HEK293 (cell line): ENCODE measurements at regions not wholly inside any gene's neighbourhood (a gene's known extent, or its start where the extent isn't known, plus 50 kb on each side); places are given as distances from the start of the nearest gene placed in this dataset.

Source experiments
- CTCF ChIA-PET: fragments of 350-600 bp; formaldehyde crosslinking; extraction: SDS; loops from one replicate; lab custom pipeline; 2021; ENCODE audit warnings: antibody characterized with exemption; lab: Yijun Ruan, JAX
- POLR2A ChIA-PET: fragments of 300-600 bp; formaldehyde crosslinking; extraction: SDS; loops from one replicate; lab custom pipeline; 2020; ENCODE audit warnings: antibody characterized with exemption, inconsistent platforms; lab: Yijun Ruan, JAX
- H3K27ac ChIP-seq: fragments of 200-500 bp; sonication (Bioruptor generic); 2 replicates; pipeline ENCODE4 v1.5.1; 2014; ENCODE audit warnings: low read depth, low read length, control low read depth, inconsistent platforms; ENCODE audit errors: extremely low read depth
- H3K36me3 ChIP-seq, 2 experiments: fragments of 200-500 bp in 1 of 2; sonication (Bioruptor generic) in 1 of 2; 1 replicate in 1 of 2; 2 replicates in 1 of 2; pipeline ENCODE4 v1.5.1; 2014 to 2017; ENCODE audit warnings: inconsistent platforms in 2 of 2, low read length in 2 of 2; ENCODE audit not compliant: control insufficient read depth in 2 of 2, insufficient read depth in 1 of 2
- H3K4me1 ChIP-seq: fragments of 200-500 bp; sonication (Bioruptor generic); 2 replicates; pipeline ENCODE4 v1.5.1; 2014; ENCODE audit warnings: mild to moderate bottlenecking, low read length, inconsistent platforms; ENCODE audit not compliant: control insufficient read depth, insufficient read depth
- H3K4me3 ChIP-seq: 2 replicates; pipeline ENCODE4 v1.5.1; 2011; ENCODE audit warnings: low read depth, mild to moderate bottlenecking, control low read depth, low read length, moderate library complexity
- H3K9me3 ChIP-seq: fragments of 200-500 bp; sonication (Bioruptor generic); 2 replicates; pipeline ENCODE4 v1.5.1; 2014; ENCODE audit warnings: low read depth, low read length, inconsistent platforms; ENCODE audit not compliant: control insufficient read depth, insufficient read depth
- GFI1B ChIP-seq: fragments of 450-650 bp; formaldehyde crosslinking; IDR thresholded peaks from 2 replicates; pipeline ENCODE4 v1.5.1; 2016; ENCODE audit warnings: missing biosample characterization, missing genetic modification characterization
- GLI2 ChIP-seq: fragments of 450-650 bp; formaldehyde crosslinking; IDR thresholded peaks from 2 replicates; pipeline ENCODE4; 2017; ENCODE audit warnings: missing biosample characterization, missing genetic modification characterization, low read depth, borderline replicate concordance
- KLF10 ChIP-seq: fragments of 450-650 bp; IDR thresholded peaks from 2 replicates; pipeline ENCODE4 v1.5.1; 2018; ENCODE audit warnings: missing biosample characterization, mild to moderate bottlenecking, missing genetic modification characterization
- OVOL3 ChIP-seq: fragments of 450-650 bp; formaldehyde crosslinking; IDR thresholded peaks from 2 replicates; pipeline ENCODE4 v1.5.1; 2016; ENCODE audit warnings: missing biosample characterization, missing genetic modification characterization
- REPIN1 ChIP-seq: fragments of 450-650 bp; formaldehyde crosslinking; IDR thresholded peaks from 2 replicates; pipeline ENCODE4 v1.5.1; 2017; ENCODE audit warnings: missing biosample characterization, missing genetic modification characterization, low read depth
- SCRT2 ChIP-seq: fragments of 450-650 bp; formaldehyde crosslinking; IDR thresholded peaks from 2 replicates; pipeline ENCODE4 v1.5.1; 2016; ENCODE audit warnings: missing biosample characterization, missing genetic modification characterization
- SETDB1 ChIP-seq: IDR thresholded peaks from one replicate; pipeline ENCODE4 v1.6.1; 2017; ENCODE audit warnings: mild to moderate bottlenecking, low read length, moderate library complexity, mixed read lengths; ENCODE audit not compliant: insufficient read length
- YY1 ChIP-seq: fragments of 450-650 bp; formaldehyde crosslinking; IDR thresholded peaks from 2 replicates; pipeline ENCODE4 v1.5.1; 2018; ENCODE audit warnings: missing biosample characterization, missing genetic modification characterization
- ZIC2 ChIP-seq: fragments of 450-650 bp; formaldehyde crosslinking; IDR thresholded peaks from 2 replicates; pipeline ENCODE4 v1.5.1; 2016; ENCODE audit warnings: missing biosample characterization, missing genetic modification characterization
- ZNF138 ChIP-seq: fragments of 450-650 bp; formaldehyde crosslinking; IDR thresholded peaks from 2 replicates; pipeline ENCODE4 v1.5.1; 2016; ENCODE audit warnings: missing biosample characterization, missing genetic modification characterization, borderline replicate concordance
- ZNF174 ChIP-seq: fragments of 450-650 bp; formaldehyde crosslinking; IDR thresholded peaks from 2 replicates; pipeline ENCODE4 v1.5.0; 2017; ENCODE audit warnings: missing biosample characterization, mild to moderate bottlenecking, missing genetic modification characterization
- ZNF2 ChIP-seq: fragments of 450-650 bp; formaldehyde crosslinking; IDR thresholded peaks from 2 replicates; pipeline ENCODE4 v1.5.1; 2016; ENCODE audit warnings: missing biosample characterization, missing genetic modification characterization
- ZNF202 ChIP-seq: fragments of 450-650 bp; formaldehyde crosslinking; IDR thresholded peaks from 2 replicates; pipeline ENCODE4 v1.5.1; 2016; ENCODE audit warnings: missing biosample characterization, missing genetic modification characterization, borderline replicate concordance
- ZNF214 ChIP-seq: fragments of 450-650 bp; formaldehyde crosslinking; IDR thresholded peaks from 2 replicates; pipeline ENCODE4 v1.5.1; 2017; ENCODE audit warnings: missing biosample characterization, mild to moderate bottlenecking, missing genetic modification characterization, borderline replicate concordance
- ZNF221 ChIP-seq: fragments of 450-650 bp; formaldehyde crosslinking; IDR thresholded peaks from 2 replicates; pipeline ENCODE4 v1.5.1; 2017; ENCODE audit warnings: missing biosample characterization, missing genetic modification characterization, borderline replicate concordance
- ZNF23 ChIP-seq: fragments of 450-650 bp; formaldehyde crosslinking; IDR thresholded peaks from 2 replicates; pipeline ENCODE4 v1.5.1; 2016; ENCODE audit warnings: missing biosample characterization, missing genetic modification characterization, borderline replicate concordance
- ZNF239 ChIP-seq: fragments of 450-650 bp; formaldehyde crosslinking; IDR thresholded peaks from 2 replicates; pipeline ENCODE4 v1.5.1; 2016; ENCODE audit warnings: missing biosample characterization, missing genetic modification characterization
- ZNF354C ChIP-seq: fragments of 450-650 bp; formaldehyde crosslinking; IDR thresholded peaks from 2 replicates; pipeline ENCODE4 v1.5.1; 2016; ENCODE audit warnings: missing biosample characterization, missing genetic modification characterization, low read depth, borderline replicate concordance
- ZNF473 ChIP-seq: fragments of 450-650 bp; formaldehyde crosslinking; IDR thresholded peaks from 2 replicates; pipeline ENCODE4 v1.5.1; 2017; ENCODE audit warnings: missing biosample characterization, missing genetic modification characterization
- ZNF670 ChIP-seq: fragments of 450-650 bp; formaldehyde crosslinking; IDR thresholded peaks from 2 replicates; pipeline ENCODE4 v1.5.1; 2016; ENCODE audit warnings: missing biosample characterization, missing genetic modification characterization, low read depth
- ZNF768 ChIP-seq: fragments of 450-650 bp; formaldehyde crosslinking; IDR thresholded peaks from 2 replicates; pipeline ENCODE4 v1.5.1; 2018; ENCODE audit warnings: missing biosample characterization, mild to moderate bottlenecking, missing genetic modification characterization
- ZNF777 ChIP-seq: fragments of 450-650 bp; formaldehyde crosslinking; IDR thresholded peaks from 2 replicates; pipeline ENCODE4 v1.5.1; 2017; ENCODE audit warnings: missing biosample characterization, missing genetic modification characterization, borderline replicate concordance
- ZNF830 ChIP-seq: fragments of 450-650 bp; IDR thresholded peaks from 2 replicates; pipeline ENCODE4 v1.5.0; 2018; ENCODE audit warnings: missing biosample characterization, missing genetic modification characterization, low read depth, mild to moderate bottlenecking, moderate library complexity
- ZNF843 ChIP-seq: fragments of 450-650 bp; formaldehyde crosslinking; IDR thresholded peaks from 2 replicates; pipeline ENCODE4 v1.5.1; 2016; ENCODE audit warnings: missing biosample characterization, missing genetic modification characterization
- ZSCAN16 ChIP-seq: fragments of 450-650 bp; formaldehyde crosslinking; IDR thresholded peaks from 2 replicates; pipeline ENCODE4 v1.5.1; 2016; ENCODE audit warnings: missing biosample characterization, missing genetic modification characterization
- TF ChIP-seq, protein P1 (sequence below): fragments of 450-650 bp; formaldehyde crosslinking; IDR thresholded peaks from 2 replicates; pipeline ENCODE4 v1.5.1; 2017; ENCODE audit warnings: missing biosample characterization, missing genetic modification characterization
- TF ChIP-seq, protein P2 (sequence below): fragments of 450-650 bp; formaldehyde crosslinking; IDR thresholded peaks from 2 replicates; pipeline ENCODE4 v1.5.1; 2016; ENCODE audit warnings: missing biosample characterization, missing genetic modification characterization
- TF ChIP-seq, protein P3 (sequence below): fragments of 450-650 bp; IDR thresholded peaks from 2 replicates; pipeline ENCODE4 v1.5.1; 2018; ENCODE audit warnings: missing biosample characterization, missing genetic modification characterization

DNA sequence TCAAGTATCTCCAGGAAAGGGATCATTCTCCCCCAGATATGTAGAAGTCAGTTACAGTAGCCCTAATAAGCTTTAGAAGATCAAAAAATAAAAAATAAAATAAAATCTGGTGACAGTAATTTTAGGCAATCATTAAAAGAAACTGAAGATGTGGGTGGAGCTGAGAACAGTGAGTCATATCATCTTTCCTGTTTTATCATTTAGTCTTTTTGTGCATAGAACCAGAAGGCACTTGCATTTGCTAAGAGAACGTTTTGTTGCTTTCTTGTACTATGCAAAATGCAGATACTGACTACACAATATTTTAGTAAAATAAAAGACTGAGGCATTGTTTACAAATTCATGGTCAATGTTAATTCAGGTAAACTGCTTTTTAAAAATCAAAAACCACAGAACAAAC is 497.4 kb upstream of the EPHA7 start (continued):
- TF ChIP-seq ZNF843 (tag by site-specific recombination) (no peak), SCRT2 (no peak), ZSCAN16 (tag by site-specific recombination) (no peak), ZNF239 (no peak), SETDB1 (no peak), ZNF221 (tag by site-specific recombination) (no peak)
- TF ChIP-seq, protein P1, sequence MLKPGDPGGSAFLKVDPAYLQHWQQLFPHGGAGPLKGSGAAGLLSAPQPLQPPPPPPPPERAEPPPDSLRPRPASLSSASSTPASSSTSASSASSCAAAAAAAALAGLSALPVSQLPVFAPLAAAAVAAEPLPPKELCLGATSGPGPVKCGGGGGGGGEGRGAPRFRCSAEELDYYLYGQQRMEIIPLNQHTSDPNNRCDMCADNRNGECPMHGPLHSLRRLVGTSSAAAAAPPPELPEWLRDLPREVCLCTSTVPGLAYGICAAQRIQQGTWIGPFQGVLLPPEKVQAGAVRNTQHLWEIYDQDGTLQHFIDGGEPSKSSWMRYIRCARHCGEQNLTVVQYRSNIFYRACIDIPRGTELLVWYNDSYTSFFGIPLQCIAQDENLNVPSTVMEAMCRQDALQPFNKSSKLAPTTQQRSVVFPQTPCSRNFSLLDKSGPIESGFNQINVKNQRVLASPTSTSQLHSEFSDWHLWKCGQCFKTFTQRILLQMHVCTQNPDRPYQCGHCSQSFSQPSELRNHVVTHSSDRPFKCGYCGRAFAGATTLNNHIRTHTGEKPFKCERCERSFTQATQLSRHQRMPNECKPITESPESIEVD (tag by site-specific recombination), result no peak
- TF ChIP-seq, protein P2, sequence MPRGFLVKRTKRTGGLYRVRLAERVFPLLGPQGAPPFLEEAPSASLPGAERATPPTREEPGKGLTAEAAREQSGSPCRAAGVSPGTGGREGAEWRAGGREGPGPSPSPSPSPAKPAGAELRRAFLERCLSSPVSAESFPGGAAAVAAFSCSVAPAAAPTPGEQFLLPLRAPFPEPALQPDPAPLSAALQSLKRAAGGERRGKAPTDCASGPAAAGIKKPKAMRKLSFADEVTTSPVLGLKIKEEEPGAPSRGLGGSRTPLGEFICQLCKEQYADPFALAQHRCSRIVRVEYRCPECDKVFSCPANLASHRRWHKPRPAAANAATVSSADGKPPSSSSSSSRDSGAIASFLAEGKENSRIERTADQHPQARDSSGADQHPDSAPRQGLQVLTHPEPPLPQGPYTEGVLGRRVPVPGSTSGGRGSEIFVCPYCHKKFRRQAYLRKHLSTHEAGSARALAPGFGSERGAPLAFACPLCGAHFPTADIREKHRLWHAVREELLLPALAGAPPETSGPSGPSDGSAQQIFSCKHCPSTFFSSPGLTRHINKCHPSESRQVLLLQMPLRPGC (tag by site-specific recombination), result no peak

DNA sequence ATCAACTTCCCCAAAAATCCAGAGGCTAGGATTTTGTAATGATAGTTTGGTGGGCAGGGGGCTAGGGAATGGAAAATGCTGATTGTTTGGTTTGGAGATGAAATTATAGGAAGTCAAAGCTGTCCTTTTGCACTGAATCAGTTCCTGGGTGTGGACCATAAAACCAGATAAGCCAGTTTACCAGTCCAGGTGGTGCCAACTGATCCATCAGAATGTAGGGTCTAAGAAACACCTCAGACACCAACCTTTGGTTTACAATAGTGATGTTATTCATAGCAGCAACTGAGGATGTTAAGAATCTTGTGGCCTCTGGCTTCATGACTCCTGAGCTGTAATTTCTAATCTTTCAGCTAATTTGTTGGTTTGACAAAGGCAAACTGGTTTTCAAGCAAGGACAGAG is 496.6 kb upstream of the EPHA7 start:
- POLR2A ChIA-PET, result no interaction called here
- CTCF ChIA-PET, result interaction anchor here (0.8 kb wide), 1 partner anchor 9 kb away, joined by 4 read pairs; no protein-coding TSS in a partner anchor
- Histone ChIP-seq H3K4me1 (no peaks in the 10 kb centered on the region), H3K36me3 (no peaks in the 10 kb centered on the region), H3K4me3 (no peak overlapping the region), H3K9me3 (no peaks in the 10 kb centered on the region), H3K27ac (no peak overlapping the region)
- TF ChIP-seq YY1 (tag by site-specific recombination) (no peak), ZNF777 (tag by site-specific recombination) (no peak), GFI1B (no peak), ZNF138 (tag by site-specific recombination) (no peak), ZNF768 (tag by site-specific recombination) (no peak), ZNF214 (tag by site-specific recombination) (no peak), ZNF830 (tag by site-specific recombination) (no peak), ZNF2 (no peak), GLI2 (tag by site-specific recombination) (no peak), KLF10 (tag by site-specific recombination) (no peak), OVOL3 (no peak), ZIC2 (tag by site-specific recombination) (no peak), ZNF202 (no peak), ZNF670 (tag by site-specific recombination) (no peak), ZNF174 (tag by site-specific recombination) (no peak), ZNF23 (tag by site-specific recombination) (no peak), ZNF473 (tag by site-specific recombination) (no peak), REPIN1 (tag by site-specific recombination) (no peak), ZNF354C (tag by site-specific recombination) (no peak)
- TF ChIP-seq, protein P3, sequence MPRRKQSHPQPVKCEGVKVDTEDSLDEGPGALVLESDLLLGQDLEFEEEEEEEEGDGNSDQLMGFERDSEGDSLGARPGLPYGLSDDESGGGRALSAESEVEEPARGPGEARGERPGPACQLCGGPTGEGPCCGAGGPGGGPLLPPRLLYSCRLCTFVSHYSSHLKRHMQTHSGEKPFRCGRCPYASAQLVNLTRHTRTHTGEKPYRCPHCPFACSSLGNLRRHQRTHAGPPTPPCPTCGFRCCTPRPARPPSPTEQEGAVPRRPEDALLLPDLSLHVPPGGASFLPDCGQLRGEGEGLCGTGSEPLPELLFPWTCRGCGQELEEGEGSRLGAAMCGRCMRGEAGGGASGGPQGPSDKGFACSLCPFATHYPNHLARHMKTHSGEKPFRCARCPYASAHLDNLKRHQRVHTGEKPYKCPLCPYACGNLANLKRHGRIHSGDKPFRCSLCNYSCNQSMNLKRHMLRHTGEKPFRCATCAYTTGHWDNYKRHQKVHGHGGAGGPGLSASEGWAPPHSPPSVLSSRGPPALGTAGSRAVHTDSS, result no peak
